ENCODE measurements at regions not wholly inside any gene's neighbourhood (a gene's known extent, or its start where the extent isn't known, plus 50 kb on each side); places are given as distances from the start of the nearest gene placed in this dataset.

DNA sequence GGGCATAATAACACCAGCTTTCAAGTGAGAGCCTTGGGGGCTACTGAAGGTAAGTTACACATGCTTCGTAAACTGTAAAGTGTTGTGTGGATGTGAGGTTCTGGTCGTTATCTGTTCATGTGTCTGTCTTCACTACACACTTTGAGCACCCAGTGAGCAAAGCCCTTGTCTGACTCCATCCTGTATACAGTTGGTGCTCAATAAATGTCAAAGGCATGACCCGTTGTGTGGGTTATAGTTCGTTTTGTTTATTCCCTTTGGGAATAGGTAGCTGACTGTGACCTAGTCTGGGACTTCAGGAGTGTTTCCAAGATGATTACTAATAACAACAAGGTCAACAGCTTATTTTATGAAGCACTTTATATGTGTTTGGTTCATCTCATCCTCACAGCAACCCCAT lies 146.9 kb downstream of the MIAT start:
- no peaks in the 10 kb centered on the region; a peak in 1 of 22 replicates for H4K20me1 ChIP-seq
- no peak overlapping the region for H3K9ac ChIP-seq
- H3K4me1 ChIP-seq: peaks cover 0 to 10% (median 3%) of the 10 kb centered on the region in 10 experiments; a peak in 5 of 20 replicates
- H3K4me3 ChIP-seq: no peak overlapping the region
- H3K27me3 ChIP-seq: no peaks in the 10 kb centered on the region
- TF ChIP-seq Cebpa-rat (IDR thresholded peaks at IDR 0.05): no peak
- no peaks in the 10 kb centered on the region for H3K36me3 ChIP-seq
- no peaks in the 10 kb centered on the region for H3K9me3 ChIP-seq (replicated peaks in 1 of 11)
- no peak overlapping the region for H3K4me2 ChIP-seq
- no peak overlapping the region for H3K27ac ChIP-seq

DNA sequence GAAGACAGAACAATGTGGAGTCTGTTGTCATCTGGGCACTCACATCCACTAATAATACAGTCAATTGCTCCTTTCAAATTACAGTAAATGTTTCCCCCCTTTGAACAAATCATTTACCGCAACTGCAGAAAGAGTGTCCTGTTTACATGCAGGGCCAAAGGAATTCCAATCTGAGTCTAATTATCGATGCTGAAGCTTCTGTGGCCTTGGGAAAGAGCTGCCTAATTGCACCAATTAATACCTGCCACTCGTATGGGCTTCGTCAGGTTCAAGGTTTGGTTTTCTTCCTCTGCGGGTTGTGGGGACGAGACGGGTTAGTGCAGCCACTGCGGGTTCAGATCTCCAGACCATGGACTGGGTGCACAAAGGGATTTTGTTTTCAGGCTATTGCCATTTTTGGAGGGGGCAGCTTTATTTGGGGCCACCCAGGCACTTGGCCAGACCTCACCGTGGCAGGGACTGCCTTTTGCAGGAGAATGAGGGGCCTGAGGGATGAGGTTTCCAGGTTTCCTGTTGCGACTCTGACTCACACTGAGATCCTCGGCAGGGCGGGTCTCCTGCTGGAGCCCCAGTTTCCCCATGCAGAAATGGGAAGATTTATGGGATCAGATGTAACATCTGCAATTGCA lies 147.6 kb downstream of the MIAT start:
- H3K27me3 ChIP-seq: no peaks in the 10 kb centered on the region
- H3K4me3 ChIP-seq: no peak overlapping the region
- no peak overlapping the region for H3K4me2 ChIP-seq
- H3K36me3 ChIP-seq: no peaks in the 10 kb centered on the region
- no peak overlapping the region for H3K27ac ChIP-seq
- H3K9ac ChIP-seq: no peak overlapping the region
- peaks cover 0 to under 1% (median 0%) of the 10 kb centered on the region in 11 experiments; a peak in 1 of 22 replicates for H4K20me1 ChIP-seq
- H3K4me1 ChIP-seq: peaks cover 0 to 10% (median 3%) of the 10 kb centered on the region in 10 experiments; a peak in 5 of 20 replicates
- no peak for TF ChIP-seq Cebpa-rat (IDR thresholded peaks at IDR 0.05)
- no peaks in the 10 kb centered on the region for H3K9me3 ChIP-seq (replicated peaks in 1 of 11)

DNA sequence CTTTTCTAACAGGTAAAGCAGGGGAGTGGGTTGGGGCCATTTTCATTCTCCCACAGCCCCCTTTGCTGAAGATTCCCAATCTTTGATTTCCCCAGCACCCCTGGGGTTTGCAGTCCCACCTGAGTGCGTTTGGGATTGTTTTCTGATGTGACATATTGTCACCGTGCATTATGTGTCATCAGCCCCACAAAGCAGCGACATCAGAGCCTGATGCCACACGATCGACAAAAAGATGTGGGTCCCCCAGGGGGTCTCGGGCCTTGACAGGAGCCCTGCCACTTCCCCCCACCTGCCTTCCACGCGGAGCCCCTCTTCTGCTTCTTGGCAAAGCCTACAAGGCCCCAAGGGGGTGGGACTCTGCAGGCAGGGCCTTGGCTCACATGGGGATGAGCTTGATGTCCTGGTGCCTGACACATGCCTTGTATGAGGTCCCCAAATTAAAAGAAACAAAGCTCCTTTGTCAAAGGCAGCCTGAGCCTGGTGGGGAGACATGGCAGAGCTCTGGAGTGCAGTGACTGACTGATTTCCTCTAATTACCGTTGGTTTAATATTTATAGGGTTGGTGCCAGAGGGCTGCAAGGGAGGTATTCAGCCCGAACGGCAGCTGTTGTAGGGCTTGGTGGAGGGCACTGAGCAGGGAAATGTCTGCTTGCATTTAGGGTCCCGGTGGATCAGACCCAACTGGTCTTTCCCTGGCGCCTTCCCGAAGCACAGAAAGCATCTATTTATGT lies 149.2 kb downstream of the MIAT start:
- no peak overlapping the region for H3K27ac ChIP-seq
- no peak overlapping the region for H3K9ac ChIP-seq
- H3K4me2 ChIP-seq: no peak overlapping the region
- no peaks in the 10 kb centered on the region for H3K4me1 ChIP-seq
- no peak for TF ChIP-seq Cebpa-rat (IDR thresholded peaks at IDR 0.05)
- H3K4me3 ChIP-seq: no peak overlapping the region
- H3K27me3 ChIP-seq: no peaks in the 10 kb centered on the region
- no peaks in the 10 kb centered on the region for H3K9me3 ChIP-seq (replicated peaks in 1 of 11)
- no peaks in the 10 kb centered on the region for H3K36me3 ChIP-seq
- H4K20me1 ChIP-seq: peaks cover 0 to 5% (median 0%) of the 10 kb centered on the region in 11 experiments; a peak in 1 of 22 replicates

DNA sequence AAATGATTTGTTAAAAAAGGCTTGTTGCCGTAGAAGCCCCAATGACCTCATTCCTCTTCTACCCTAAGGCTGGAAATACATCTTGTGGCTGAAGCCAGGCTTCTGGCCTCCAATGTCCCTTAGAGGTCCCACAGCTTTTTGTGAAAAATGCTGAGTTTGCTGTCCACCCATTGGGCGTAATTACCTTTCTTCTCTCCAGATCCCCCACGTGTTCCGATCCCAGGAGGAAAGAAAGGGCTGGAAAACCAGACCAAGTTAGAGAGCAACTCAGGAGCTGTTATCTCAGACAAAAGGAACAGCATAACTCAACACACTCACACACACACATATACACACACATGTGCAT lies 154.2 kb downstream of the MIAT start:
- no peak for TF ChIP-seq Cebpa-rat (IDR thresholded peaks at IDR 0.05)
- Histone ChIP-seq H3K4me3 (no peak overlapping the region), H3K27ac (no peak overlapping the region), H3K4me2 (no peak overlapping the region), H3K4me1 (no peaks in the 10 kb centered on the region), H3K36me3 (no peaks in the 10 kb centered on the region), H3K27me3 (no peaks in the 10 kb centered on the region), H3K9me3 (replicated peaks in 1 of 11) (no peaks in the 10 kb centered on the region), H4K20me1 (0 out of 22 replicates have a peak, but pooled peaks cover 0 to 5% (median 0%) of the 10 kb centered on the region in 11 experiments), H3K9ac (no peak overlapping the region)

DNA sequence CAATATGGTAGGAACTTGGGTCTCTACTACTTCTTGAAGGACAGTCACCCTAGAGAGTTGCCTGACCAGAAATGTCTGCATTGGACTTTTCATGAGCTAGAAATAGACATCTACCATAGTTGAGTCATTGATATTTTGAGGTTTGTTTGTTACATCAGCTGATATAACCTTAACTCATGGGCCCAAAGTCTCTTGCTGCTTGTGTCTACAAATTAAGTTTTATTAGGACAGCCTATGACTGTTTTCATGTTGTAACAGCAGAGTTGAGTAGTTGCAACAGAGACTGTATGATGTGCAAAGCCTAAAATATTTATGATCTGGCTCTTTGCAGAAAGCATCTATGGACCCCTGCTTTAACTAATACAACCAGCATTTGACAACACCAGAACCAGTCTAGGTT lies 155.3 kb downstream of the MIAT start:
- H3K4me1 ChIP-seq: no peaks in the 10 kb centered on the region
- no peaks in the 10 kb centered on the region for H3K27me3 ChIP-seq
- no peak overlapping the region for H3K4me3 ChIP-seq
- peaks cover 2 to 8% (median 4%) of the 10 kb centered on the region in 11 experiments; a peak in 14 of 22 replicates for H3K9me3 ChIP-seq (replicated peaks in 1 of 11)
- no peak overlapping the region for H3K27ac ChIP-seq
- no peak overlapping the region for H3K4me2 ChIP-seq
- no peak overlapping the region for H3K9ac ChIP-seq
- H3K36me3 ChIP-seq: no peaks in the 10 kb centered on the region
- no peak for TF ChIP-seq Cebpa-rat (IDR thresholded peaks at IDR 0.05)
- H4K20me1 ChIP-seq: 0 out of 22 replicates have a peak, but pooled peaks cover 0 to 5% (median 0%) of the 10 kb centered on the region in 11 experiments

DNA sequence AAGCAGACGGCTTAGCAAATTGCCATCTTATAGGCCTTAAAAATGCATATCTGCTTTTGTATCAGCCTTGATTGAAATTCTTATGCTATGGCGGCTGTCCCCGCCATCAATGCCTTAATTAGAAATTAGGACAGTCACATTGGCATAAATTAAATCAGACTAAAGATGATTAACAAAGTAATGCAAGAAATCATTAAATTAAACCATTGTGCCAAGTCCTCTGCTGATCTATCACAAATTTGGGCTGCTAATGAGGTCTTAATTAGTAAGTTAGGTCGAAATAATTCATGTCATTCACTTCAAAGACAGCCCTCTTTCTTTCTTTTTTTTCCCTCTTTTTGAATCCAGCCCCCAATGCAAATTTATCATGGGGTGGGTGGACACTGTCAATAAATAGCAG lies 159.3 kb downstream of the MIAT start:
- Histone ChIP-seq H3K27ac (no peak overlapping the region), H3K9ac (no peak overlapping the region), H3K4me1 (no peaks in the 10 kb centered on the region), H4K20me1 (no peaks in the 10 kb centered on the region), H3K36me3 (0 out of 22 replicates have a peak, but pooled peaks cover 0 to 3% (median 0%) of the 10 kb centered on the region in 11 experiments), H3K4me2 (no peak overlapping the region), H3K9me3 (replicated peaks in 1 of 11) (peaks cover 10 to 22% (median 17%) of the 10 kb centered on the region in 11 experiments; a peak in 17 of 22 replicates), H3K27me3 (no peaks in the 10 kb centered on the region), H3K4me3 (no peak overlapping the region)
- TF ChIP-seq Cebpa-rat (IDR thresholded peaks at IDR 0.05): no peak

DNA sequence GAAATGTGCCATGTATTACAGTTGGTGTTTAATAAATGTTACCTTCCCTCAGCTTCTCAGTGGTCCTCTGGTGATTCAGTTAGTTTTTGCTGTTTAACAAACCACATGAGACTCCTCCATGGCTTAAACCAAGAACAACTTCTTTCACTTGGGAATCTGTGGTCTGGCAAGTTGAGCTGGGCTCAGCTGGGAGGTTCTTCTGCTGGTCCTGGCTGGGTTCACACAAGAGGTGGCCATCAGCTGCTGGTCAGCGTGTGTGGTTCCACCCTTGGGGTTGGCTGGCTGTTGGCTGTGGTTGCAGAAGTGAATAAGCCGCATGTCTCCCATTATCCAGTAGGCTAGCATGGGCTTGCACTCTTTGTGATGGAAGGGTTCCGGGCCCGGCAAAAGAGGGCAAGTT lies 160.5 kb downstream of the MIAT start:
- no peak overlapping the region for H3K4me3 ChIP-seq
- TF ChIP-seq Cebpa-rat (IDR thresholded peaks at IDR 0.05): no peak
- 0 out of 22 replicates have a peak, but pooled peaks cover 0 to 3% (median 0%) of the 10 kb centered on the region in 11 experiments for H3K36me3 ChIP-seq
- no peaks in the 10 kb centered on the region for H3K4me1 ChIP-seq
- peaks cover 10 to 22% (median 17%) of the 10 kb centered on the region in 11 experiments; a peak in 17 of 22 replicates for H3K9me3 ChIP-seq (replicated peaks in 1 of 11)
- H3K27me3 ChIP-seq: no peaks in the 10 kb centered on the region
- no peak overlapping the region for H3K4me2 ChIP-seq
- no peaks in the 10 kb centered on the region; a peak in 1 of 22 replicates for H4K20me1 ChIP-seq
- H3K27ac ChIP-seq: no peak overlapping the region
- no peak overlapping the region for H3K9ac ChIP-seq

DNA sequence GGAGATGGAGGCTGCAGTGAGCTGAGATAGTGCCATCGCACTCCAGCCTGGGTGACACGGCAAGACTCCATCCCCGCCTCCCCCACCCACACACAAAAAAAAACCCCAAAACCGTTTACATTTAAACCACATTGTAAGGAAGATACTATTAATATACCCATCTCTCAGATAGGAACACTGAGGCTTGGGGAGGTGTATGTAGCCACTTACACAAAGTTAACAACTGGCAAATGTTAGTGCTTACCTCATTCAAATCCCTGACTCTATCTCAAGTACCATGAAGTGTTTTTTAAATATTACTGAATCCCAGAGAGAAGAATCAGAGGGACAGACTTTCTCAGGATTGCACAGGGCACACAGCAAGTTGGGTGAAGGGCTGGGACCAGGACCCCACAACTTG lies 164.5 kb downstream of the MIAT start:
- H4K20me1 ChIP-seq: no peaks in the 10 kb centered on the region; a peak in 1 of 22 replicates
- H3K4me2 ChIP-seq: no peak overlapping the region
- 0 out of 22 replicates have a peak, but pooled peaks cover 0 to 3% (median 0%) of the 10 kb centered on the region in 11 experiments for H3K36me3 ChIP-seq

DNA sequence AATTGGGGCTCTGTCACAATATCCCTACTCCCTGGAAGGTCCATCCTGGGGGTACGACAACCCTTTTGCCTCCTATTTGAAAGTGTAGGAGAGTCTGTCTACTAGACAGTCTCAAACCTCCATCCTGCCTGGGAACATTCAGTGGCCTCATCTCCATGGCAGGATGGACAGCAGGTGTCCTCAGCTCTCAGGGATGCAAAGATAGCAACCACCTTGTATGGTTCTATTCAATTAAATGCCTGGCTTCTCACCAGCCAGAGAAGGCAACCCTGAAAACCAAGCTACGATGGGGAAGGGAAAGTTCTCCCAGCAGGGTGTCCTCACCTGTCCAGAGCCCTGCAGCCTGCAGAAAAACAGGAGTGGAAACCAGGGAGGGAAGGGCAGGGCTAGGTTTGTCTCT lies 164.9 kb downstream of the MIAT start:
- H3K4me3 ChIP-seq: no peak overlapping the region
- no peaks in the 10 kb centered on the region for H3K4me1 ChIP-seq
- no peak overlapping the region for H3K4me2 ChIP-seq
- H3K36me3 ChIP-seq: 0 out of 22 replicates have a peak, but pooled peaks cover 0 to 3% (median 0%) of the 10 kb centered on the region in 11 experiments
- H4K20me1 ChIP-seq: no peaks in the 10 kb centered on the region; a peak in 1 of 22 replicates
- no peak overlapping the region for H3K9ac ChIP-seq
- H3K27me3 ChIP-seq: no peaks in the 10 kb centered on the region
- no peak for TF ChIP-seq Cebpa-rat (IDR thresholded peaks at IDR 0.05)
- H3K27ac ChIP-seq: no peak overlapping the region
- H3K9me3 ChIP-seq (replicated peaks in 1 of 11): peaks cover 10 to 18% (median 17%) of the 10 kb centered on the region in 11 experiments; a peak in 17 of 22 replicates

More for the DNA sequence above, 164.5 kb downstream of the MIAT start:
- no peaks in the 10 kb centered on the region for H3K4me1 ChIP-seq
- no peak overlapping the region for H3K9ac ChIP-seq
- no peak overlapping the region for H3K27ac ChIP-seq
- no peak overlapping the region for H3K4me3 ChIP-seq
- no peak for TF ChIP-seq Cebpa-rat (IDR thresholded peaks at IDR 0.05)
- no peaks in the 10 kb centered on the region for H3K27me3 ChIP-seq
- peaks cover 10 to 22% (median 17%) of the 10 kb centered on the region in 11 experiments; a peak in 17 of 22 replicates for H3K9me3 ChIP-seq (replicated peaks in 1 of 11)

All from BLaER1 treated with 17β-estradiol and CSF1 and Interleukin-3, amounts not matched to agents 10 nM and 100 nM (cell line).